Adipocyte (in vitro differentiated cells): ENCODE measurements at regions not wholly inside any gene's neighbourhood (a gene's known extent, or its start where the extent isn't known, plus 50 kb on each side); places are given as distances from the start of the nearest gene placed in this dataset.
A peak's percentile ranks its signal among the peaks of the same experiment; 100 is the strongest.
"Not testable (repeated sequence)": the region's sequence is repeated elsewhere in the genome, so short reads cannot be mapped to it uniquely, and the experiment has no call there.

ENCODE experiments used
- DNase-seq: peaks from one replicate; pipeline ENCODE4 v3.0.0-alpha.2; 2015; ENCODE audit warnings: low read depth
- H3K27me3 ChIP-seq: replicated peaks from 2 replicates; pipeline ENCODE4 v1.7.0; 2013; ENCODE audit warnings: mild to moderate bottlenecking, low read length, moderate library complexity; ENCODE audit not compliant: control insufficient read depth, insufficient read depth
- H3K36me3 ChIP-seq: 2 replicates; pipeline ENCODE4 v1.7.0; 2013; ENCODE audit warnings: low read length, mild to moderate bottlenecking, moderate library complexity; ENCODE audit not compliant: control insufficient read depth, insufficient read depth, severe bottlenecking
- H3K4me1 ChIP-seq: 2 replicates; pipeline ENCODE4 v1.7.0; 2013; ENCODE audit warnings: mild to moderate bottlenecking, low read length, moderate library complexity; ENCODE audit not compliant: control insufficient read depth, insufficient read depth
- H3K4me3 ChIP-seq: 2 replicates; pipeline ENCODE4 v1.7.0; 2013; ENCODE audit warnings: mild to moderate bottlenecking, low read length, moderate library complexity
- H3K9ac ChIP-seq: 2 replicates; pipeline ENCODE4 v1.7.0; 2013; ENCODE audit warnings: mild to moderate bottlenecking, low read length, moderate library complexity
- H3K9me3 ChIP-seq: 2 replicates; pipeline ENCODE4 v1.7.0; 2013; ENCODE audit warnings: mild to moderate bottlenecking, low read length, moderate library complexity; ENCODE audit not compliant: control insufficient read depth

GRCh38 chr6:127406722-127407121 lies 52.5 kb downstream of the KIAA0408 start:
- not testable (repeated sequence) for H3K27me3 ChIP-seq, H3K9me3 ChIP-seq, H3K4me3 ChIP-seq, DNase-seq, H3K9ac ChIP-seq, H3K36me3 ChIP-seq
- peaks cover 19% of the 10 kb centered on the region for H3K4me1 ChIP-seq

DNA sequence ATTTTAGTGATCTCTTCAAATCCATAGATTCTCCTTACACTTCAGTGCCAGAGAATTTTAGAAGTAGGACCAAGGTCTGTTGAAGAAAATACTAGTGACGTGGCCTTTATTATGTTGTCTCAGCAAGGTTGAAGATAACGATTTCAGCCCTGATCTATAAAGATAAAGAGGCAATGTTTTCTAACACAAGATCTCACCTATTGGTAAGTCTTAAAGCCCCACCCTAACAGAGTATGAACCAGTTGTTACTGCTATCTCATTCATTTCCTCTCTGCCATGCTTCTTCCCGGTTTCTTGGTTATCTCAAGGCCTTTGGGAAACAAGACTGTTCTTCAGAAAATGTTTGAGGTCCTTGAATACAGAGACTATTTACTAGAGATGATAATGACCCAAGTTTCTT lies 53.1 kb downstream of the KIAA0408 start:
- Histone ChIP-seq H3K27me3 (no peaks in the 10 kb centered on the region), H3K36me3 (no peaks in the 10 kb centered on the region), H3K4me1 (peaks cover 19% of the 10 kb centered on the region), H3K9me3 (no peaks in the 10 kb centered on the region), H3K9ac (no peak overlapping the region), H3K4me3 (no peak overlapping the region)
- no peak for DNase-seq

GRCh38 chr6:127404594-127405178 lies 54.5 kb downstream of the KIAA0408 start:
- Histone ChIP-seq H3K9me3 (no peaks in the 10 kb centered on the region), H3K4me1 (peaks cover 19% of the 10 kb centered on the region), H3K4me3 (no peak overlapping the region), H3K27me3 (no peaks in the 10 kb centered on the region), H3K9ac (peak overlapping the region; percentile 76), H3K36me3 (no peaks in the 10 kb centered on the region)
- DNase-seq, result no peak

GRCh38 chr6:127404133-127404532 lies 55.1 kb downstream of the KIAA0408 start:
- H3K9ac ChIP-seq, result peak overlapping the region; percentile 76
- no peak overlapping the region for H3K4me3 ChIP-seq
- H3K27me3 ChIP-seq, result no peaks in the 10 kb centered on the region
- DNase-seq, result no peak
- H3K36me3 ChIP-seq, result no peaks in the 10 kb centered on the region
- no peaks in the 10 kb centered on the region for H3K9me3 ChIP-seq
- peaks cover 19% of the 10 kb centered on the region for H3K4me1 ChIP-seq

- Histone ChIP-seq H3K27me3 (no peaks in the 10 kb centered on the region), H3K9me3 (no peaks in the 10 kb centered on the region), H3K9ac (peak overlapping the region; percentile 76), H3K4me1 (peaks cover 21% of the 10 kb centered on the region), H3K36me3 (no peaks in the 10 kb centered on the region), H3K4me3 (no peak overlapping the region)
- DNase-seq, result no peak
These were observed 55.6 kb downstream of the KIAA0408 start for GRCh38 chr6:127403636-127404035.

- Histone ChIP-seq H3K36me3 (no peaks in the 10 kb centered on the region), H3K4me1 (peaks cover 25% of the 10 kb centered on the region), H3K4me3 (no peak overlapping the region), H3K27me3 (no peaks in the 10 kb centered on the region), H3K9ac (no peak overlapping the region), H3K9me3 (no peaks in the 10 kb centered on the region)
- DNase-seq, result no peak
These were observed 56.1 kb downstream of the KIAA0408 start for GRCh38 chr6:127402890-127403617.

DNA sequence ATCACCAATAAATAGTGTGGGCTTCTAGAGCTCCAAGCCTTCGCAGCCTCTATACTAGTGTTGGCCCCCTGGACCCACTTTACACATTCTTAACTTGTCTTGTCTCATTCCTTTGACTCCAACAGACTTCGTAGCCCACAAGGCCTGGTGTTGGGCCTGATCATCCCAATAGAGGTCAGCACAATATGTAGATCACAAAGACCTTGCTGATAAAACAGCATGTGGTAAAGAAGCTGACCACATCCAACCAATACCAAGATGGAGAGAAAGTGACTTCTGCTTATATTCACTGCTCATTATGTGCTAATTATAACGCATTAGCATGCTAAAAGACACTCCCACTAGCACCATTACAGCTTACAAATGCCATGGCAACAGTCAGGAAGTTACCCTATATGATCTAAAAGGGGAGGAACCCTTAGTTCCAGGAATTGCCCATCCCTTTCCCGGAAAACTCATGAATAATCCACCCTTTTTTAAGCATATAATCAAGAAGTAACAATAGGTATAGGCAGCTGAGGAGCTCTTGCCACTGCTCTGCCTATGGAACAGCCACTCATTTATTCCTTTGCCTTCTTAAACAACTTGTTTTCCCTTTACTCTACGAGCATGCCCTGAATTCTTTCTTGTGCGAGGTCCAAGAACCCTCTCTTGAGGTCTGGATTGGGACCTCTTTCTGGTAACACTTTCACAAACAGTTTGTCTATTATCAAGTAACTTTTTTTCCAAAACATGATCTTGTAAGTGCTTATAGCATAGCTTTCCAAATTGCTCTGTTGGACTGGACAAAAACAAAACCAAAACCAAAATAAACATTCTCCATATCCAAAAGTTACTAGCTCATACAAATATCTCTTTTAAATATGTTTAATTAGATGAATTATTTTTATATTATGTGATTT lies 54.6 kb upstream of the ECHDC1 start:
- H3K9me3 ChIP-seq, result no peaks in the 10 kb centered on the region
- H3K9ac ChIP-seq, result peak overlapping the region; percentile 63
- no peaks in the 10 kb centered on the region for H3K27me3 ChIP-seq
- peak overlapping the region; percentile 60 for H3K4me3 ChIP-seq
- peaks cover 18% of the 10 kb centered on the region for H3K4me1 ChIP-seq
- DNase-seq, result no peak
- no peaks in the 10 kb centered on the region for H3K36me3 ChIP-seq

- H3K4me1 ChIP-seq, result peaks cover 18% of the 10 kb centered on the region
- not testable (repeated sequence) for H3K36me3 ChIP-seq, H3K4me3 ChIP-seq, H3K27me3 ChIP-seq, H3K9me3 ChIP-seq, DNase-seq
- H3K9ac ChIP-seq, result peak overlapping the region; percentile 63
These were observed 53.8 kb upstream of the ECHDC1 start for GRCh38 chr6:127397171-127397597.
